ENCODE measurements at regions not wholly inside any gene's neighbourhood (a gene's known extent, or its start where the extent isn't known, plus 50 kb on each side); places are given as distances from the start of the nearest gene placed in this dataset.

DNA sequence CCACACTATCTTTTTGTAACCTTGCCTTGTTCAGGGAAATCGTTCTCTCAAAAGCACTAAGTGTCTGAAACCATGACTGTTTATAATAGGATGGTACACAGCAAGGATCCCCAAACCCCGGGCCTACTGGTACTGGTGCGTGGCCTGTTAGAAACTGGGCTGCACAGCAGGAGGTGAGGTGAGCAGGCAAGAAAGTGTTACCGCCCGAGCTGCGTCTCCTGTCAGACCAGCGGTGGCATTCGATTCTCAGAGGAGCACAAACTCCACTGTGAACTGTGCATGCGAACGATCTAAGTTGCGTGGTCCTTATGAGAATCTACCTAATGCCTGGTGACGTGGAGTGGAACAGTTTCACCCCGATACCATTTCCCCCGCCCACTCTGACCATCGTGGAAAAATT lies 81.8 kb upstream of the KCNJ3 start:
- TF ChIP-seq, protein P1, sequence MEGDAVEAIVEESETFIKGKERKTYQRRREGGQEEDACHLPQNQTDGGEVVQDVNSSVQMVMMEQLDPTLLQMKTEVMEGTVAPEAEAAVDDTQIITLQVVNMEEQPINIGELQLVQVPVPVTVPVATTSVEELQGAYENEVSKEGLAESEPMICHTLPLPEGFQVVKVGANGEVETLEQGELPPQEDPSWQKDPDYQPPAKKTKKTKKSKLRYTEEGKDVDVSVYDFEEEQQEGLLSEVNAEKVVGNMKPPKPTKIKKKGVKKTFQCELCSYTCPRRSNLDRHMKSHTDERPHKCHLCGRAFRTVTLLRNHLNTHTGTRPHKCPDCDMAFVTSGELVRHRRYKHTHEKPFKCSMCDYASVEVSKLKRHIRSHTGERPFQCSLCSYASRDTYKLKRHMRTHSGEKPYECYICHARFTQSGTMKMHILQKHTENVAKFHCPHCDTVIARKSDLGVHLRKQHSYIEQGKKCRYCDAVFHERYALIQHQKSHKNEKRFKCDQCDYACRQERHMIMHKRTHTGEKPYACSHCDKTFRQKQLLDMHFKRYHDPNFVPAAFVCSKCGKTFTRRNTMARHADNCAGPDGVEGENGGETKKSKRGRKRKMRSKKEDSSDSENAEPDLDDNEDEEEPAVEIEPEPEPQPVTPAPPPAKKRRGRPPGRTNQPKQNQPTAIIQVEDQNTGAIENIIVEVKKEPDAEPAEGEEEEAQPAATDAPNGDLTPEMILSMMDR (IDR thresholded peaks at IDR 0.05; ENCODE audit: control insufficient read depth, insufficient read depth, low read depth, low read length, missing control alignments) = no peak
- no peak overlapping the region for H3K4me3 ChIP-seq (ENCODE audit: control insufficient read depth, low read depth, low read length)
- no peak for DNase-seq (ENCODE audit: low read depth)

DNA sequence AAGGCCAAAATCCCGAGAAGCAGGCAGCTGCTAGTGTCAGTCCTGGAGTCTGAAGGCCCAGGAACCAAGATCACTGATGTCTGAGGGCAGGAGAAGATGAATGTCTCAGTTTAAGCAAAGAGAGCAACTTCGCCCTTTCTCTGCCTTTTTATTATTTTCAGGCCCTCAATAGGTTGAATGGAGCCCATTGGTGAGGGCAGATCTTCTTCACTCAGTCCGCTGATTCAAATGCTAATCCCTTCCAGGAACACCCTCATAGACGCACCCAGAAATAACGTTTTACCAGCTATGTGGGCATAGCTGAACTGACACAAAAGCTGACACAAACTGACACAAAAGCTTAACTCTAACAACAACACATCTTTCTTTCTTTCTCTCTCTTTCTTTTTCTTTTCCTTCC lies 78.0 kb upstream of the KCNJ3 start:
- TF ChIP-seq, protein P1 (IDR thresholded peaks at IDR 0.05; ENCODE audit: control insufficient read depth, insufficient read depth, low read depth, low read length, missing control alignments) = no peak
- no peak for DNase-seq (ENCODE audit: low read depth)
- H3K4me3 ChIP-seq (ENCODE audit: control insufficient read depth, low read depth, low read length) = no peak overlapping the region

DNA sequence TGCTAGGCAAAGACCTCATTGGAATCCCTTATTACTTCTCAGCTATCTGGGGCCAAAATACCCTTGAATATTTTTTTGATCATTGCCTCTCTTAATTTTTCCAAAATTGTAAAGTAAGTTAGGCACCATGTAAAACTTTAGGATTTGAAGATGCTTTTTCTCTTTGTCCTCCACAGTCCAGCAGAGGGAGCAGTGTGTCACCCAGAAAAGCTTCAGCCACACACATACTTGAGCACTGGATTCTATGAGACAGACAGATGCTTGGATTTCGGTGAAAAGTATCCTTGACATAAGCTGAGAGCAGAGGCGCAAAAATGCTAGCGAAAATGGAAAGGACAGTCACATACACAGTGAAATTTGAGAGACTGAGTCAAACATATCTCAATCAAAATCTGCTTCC lies 74.7 kb upstream of the KCNJ3 start:
- TF ChIP-seq, protein P1 (IDR thresholded peaks at IDR 0.05; ENCODE audit: control insufficient read depth, insufficient read depth, low read depth, low read length, missing control alignments) = peak; percentile 19
- H3K4me3 ChIP-seq (ENCODE audit: control insufficient read depth, low read depth, low read length) = no peak overlapping the region
- DNase-seq (ENCODE audit: low read depth) = no peak

GRCh38 chr2:154637456-154637855 lies 61.0 kb upstream of the KCNJ3 start:
- no peak for DNase-seq (ENCODE audit: low read depth)
- TF ChIP-seq, protein P1 (IDR thresholded peaks at IDR 0.05; ENCODE audit: control insufficient read depth, insufficient read depth, low read depth, low read length, missing control alignments) = no peak
- H3K4me3 ChIP-seq (ENCODE audit: control insufficient read depth, low read depth, low read length) = no peak overlapping the region

- TF ChIP-seq, protein P1 (IDR thresholded peaks at IDR 0.05; ENCODE audit: control insufficient read depth, insufficient read depth, low read depth, low read length, missing control alignments) = no peak
- DNase-seq (ENCODE audit: low read depth) = no peak
- H3K4me3 ChIP-seq (ENCODE audit: control insufficient read depth, low read depth, low read length) = no peak overlapping the region
Observed at GRCh38 chr2:154638783-154639182, 59.7 kb upstream of the KCNJ3 start.

GRCh38 chr2:154640000-154640399 lies 58.5 kb upstream of the KCNJ3 start:
- TF ChIP-seq, protein P1 (IDR thresholded peaks at IDR 0.05; ENCODE audit: control insufficient read depth, insufficient read depth, low read depth, low read length, missing control alignments) = no peak
- no peak for DNase-seq (ENCODE audit: low read depth)
- no peak overlapping the region for H3K4me3 ChIP-seq (ENCODE audit: control insufficient read depth, low read depth, low read length)
